Activated T-cell treated with anti-CD3 and anti-CD28 coated beads for 48 hours (primary cell): ENCODE measurements at regions not wholly inside any gene's neighbourhood (a gene's known extent, or its start where the extent isn't known, plus 50 kb on each side); places are given as distances from the start of the nearest gene placed in this dataset.
"Not testable (repeated sequence)": the region's sequence is repeated elsewhere in the genome, so short reads cannot be mapped to it uniquely, and the experiment has no call there.

Experiments
- DNase-seq: peaks from one replicate; pipeline ENCODE4 v3.0.0-alpha.2; 2020; ENCODE audit warnings: low read depth

DNA sequence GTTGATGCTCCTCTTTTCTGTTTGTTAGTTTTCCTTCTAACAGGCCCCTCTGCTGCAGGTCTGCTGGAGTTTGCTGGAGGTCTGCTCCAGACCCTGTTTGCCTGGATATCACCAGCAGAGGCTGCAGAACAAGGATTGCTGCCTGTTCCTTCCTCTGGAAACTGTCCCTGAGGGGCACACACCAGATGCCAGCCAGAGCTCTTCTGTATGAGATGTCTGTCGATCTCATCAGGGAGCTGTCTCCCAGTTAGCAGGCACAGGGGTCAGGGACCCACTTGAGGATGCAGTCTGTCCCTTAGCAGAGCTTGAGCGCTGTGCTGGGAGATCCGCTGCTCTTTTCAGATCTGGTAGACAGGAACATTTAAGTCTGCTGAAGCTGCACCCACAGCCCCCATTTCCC, 422.3 kb upstream of the SYNCRIP start:
- DNase-seq = not testable (repeated sequence)

DNA sequence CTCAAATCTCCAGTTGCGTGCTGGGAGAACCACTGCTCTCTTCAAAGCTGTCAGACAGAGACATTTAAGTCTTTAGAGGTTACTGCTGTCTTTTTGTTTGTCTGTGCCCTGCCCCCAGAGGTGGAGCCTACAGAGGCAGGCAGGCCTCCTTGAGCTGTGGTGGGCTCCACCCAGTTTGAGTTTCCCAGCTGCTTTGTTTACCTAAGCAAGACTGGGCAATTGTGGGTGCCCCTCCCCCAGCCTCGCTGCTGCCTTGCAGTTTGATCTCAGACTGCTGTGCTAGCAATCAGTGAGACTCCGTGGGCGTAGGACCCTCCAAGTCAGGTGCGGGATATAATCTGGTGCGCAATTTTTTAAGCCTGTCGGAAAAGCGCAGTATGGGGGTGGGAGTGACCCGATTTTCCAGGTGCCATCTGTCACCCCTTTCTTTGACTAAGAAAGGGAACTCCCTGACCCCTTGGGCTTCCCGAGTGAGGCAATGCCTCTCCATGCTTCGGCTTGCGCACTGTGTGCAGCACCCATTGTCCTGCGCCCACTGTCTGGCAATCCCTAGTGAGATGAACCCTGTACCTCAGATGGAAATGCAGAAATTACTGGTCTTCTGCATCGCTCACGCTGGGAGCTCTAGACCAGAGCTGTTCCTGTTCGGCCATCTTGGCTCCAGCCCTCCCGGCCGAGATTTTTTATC, 414.8 kb upstream of the SYNCRIP start:
- not testable (repeated sequence) for DNase-seq

DNA sequence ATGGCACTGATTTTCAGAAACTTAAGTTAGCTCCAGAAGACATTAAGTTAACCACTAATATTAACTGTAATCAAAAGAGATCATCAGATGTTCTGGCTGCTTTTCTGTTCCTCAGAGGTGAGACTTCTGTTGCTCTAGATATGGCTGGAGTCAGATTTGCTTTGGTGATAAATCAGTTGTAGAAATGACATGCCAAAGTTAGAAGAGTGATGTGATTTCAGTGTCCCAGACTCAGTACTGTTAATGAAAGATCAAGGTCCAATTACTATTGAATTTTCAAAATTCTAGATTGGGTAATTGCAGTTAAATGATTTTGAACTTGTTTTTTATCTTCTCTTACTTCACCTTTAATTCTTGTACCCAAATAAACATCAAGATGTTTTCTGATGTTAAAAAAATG, 402.4 kb upstream of the SYNCRIP start:
- no peak for DNase-seq

DNA sequence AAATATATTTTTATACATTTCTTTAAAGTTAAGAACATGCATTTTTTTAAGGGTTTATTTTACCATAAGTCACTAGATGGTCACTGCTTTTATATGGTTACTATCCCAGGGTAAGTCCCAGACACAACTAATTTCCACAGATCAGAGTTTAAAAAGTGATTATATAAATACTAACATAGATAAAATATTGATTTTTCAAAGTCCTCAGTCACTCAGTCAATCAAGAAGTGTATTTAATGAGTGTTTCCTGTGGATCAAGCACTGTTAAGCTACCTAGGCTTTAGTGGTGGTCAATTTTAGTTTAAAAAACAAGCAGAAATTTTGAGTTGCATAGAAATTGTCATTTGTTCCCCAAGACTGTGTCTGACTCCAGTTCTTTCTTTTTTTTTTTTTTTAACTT, 399.5 kb upstream of the SYNCRIP start:
- no peak for DNase-seq

DNA sequence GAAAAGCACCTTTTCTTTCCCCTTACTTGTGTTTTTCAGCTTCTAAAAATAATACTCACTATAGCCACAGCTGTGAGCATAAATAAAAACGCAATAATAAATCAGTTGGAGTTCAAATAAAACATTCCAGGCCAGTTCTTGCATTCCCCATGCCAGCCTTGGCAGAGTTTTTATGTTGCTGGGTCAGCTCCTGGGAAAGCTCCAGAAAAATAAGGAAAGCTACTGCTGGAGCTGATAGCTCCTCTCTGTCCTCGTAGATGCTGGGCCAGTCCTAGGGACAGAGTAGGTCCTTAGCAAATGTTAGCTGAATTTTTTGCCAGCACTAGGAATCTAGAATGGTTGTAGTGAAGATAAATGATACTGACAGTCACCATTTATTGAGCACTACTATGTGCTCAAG, 389.0 kb upstream of the SYNCRIP start:
- no peak for DNase-seq

DNA sequence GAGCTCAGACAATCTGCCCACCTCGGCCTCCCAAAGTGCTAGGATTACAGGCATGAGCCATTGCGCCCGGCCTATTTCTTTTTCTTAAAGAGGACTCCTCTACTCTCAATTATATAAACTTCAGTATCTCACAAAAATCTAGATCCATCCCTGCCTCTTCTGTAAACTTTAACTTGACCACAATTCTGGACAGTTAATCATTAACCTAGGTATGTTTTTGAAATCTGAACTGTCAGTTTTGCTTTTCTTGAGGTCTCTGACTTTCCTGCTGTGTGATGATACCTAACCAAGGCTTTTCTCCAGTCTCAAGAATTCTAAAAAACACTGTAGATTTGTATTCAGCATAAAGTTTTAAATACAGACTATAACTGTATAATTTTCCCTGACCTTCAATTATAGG, 388.2 kb upstream of the SYNCRIP start:
- DNase-seq = no peak

DNA sequence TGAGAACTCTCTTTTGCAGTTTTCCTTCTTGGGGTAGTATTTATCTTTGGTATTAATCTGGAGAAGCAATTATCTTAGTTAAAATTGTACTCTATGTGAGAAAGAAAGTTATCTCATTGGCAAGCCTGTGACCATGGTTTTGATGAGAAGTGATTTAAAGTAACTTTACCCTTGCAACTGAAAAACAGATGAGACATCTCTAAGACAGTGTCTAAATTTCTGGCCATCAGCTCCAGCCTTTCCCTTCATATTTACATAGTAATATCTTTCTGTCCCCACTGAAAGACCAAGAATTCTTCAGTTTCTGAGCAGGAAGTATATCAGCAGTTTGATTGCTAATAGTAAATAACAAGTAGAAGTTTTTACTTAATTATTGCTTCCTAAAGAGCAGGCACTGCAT, 386.1 kb upstream of the SYNCRIP start:
- DNase-seq = no peak

DNA sequence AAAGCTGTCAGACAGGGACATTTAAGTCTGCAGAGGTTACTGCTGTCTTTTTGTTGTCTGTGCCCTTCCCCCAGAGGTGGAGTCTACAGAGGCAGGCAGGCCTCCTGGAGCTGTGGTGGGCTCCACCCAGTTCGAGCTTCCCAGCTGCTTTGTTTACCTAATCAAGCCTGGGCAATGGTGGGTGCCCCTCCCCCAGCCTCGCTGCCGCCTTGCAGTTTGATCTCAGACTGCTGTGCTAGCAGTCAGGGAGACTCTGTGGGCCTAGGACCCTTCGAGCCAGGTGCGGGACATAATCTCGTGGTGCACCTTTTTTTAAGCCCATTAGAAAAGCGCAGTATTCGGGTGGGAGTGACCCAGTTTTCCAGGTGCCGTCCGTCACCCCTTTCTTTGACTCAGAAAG, 384.2 kb upstream of the SYNCRIP start:
- not testable (repeated sequence) for DNase-seq

DNA sequence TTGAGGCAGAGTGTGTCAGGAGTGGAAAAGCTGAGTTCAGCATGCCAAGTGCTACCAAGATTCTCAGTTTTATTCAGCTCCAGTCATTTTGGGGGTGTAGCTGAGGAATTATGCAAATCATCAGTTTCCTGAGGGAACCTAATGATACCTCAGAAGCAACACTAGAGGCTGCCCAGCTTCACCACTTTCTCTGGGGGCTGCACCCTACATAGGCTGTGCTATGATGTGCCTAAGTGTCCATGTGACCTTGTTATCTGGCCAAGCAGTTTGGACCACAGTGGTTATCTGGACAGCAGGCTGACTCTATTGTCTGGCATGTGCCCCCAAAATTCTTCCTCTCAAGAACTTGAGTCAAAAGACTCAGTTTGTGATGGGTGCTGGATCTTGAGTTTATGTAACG, 374.6 kb upstream of the SYNCRIP start:
- no peak for DNase-seq

DNA sequence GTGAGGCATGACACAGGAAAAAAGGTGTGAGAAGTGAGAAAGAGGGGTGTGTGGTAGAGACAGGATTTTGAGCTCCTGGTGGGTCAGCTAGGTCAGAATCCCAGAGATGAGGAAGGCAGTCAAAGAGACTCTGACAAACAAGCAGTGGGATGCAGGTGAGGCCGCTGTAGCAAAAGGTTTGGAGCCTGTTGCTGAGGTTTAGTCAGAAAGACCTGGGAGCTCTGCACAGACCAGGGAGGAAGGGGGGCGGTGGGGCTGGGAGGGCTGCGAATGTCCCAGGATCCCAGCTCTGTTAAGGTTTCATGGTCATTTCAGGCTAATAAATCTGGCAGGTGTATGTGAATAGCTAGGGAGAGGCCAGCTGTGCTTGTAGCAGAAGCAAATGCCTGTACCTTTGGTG, 373.9 kb upstream of the SYNCRIP start:
- no peak for DNase-seq

DNA sequence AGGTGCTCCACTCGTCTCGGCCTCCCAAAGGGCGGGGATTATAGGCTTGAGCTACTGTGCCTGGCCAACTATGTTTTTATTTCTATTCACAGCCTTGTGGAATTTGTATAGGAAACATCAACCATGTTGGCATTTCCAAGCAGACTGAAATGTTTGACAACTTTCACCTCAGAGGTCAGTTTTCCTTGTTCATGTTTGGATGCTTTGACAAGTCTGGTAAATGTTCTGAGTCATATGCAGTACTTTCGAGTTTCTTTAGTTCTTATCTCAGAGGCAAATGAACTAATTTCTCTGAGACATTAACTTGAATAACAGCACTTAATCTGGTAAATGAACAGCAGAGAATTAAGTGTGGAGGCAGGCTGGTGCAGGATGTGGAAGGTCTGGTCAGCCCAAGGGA, 373.4 kb upstream of the SYNCRIP start:
- no peak for DNase-seq

DNA sequence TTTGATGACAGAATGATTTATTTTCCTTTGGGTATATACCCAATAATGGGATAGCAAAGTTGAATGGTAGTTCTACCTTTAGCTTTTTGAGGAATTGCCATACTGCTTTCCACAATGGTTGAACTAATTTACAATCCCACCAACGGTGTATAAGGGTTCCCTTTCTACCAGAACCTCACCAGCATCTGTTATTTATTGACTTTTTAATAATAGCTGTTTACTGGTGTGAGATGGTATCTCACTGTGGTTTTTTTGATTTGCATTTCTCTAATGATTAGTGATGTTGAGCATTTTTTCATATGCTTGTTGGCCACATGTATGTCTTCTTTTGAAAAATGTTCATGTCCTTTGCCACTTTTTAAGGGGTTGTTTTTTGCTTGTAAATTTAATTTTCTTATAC, 370.3 kb upstream of the SYNCRIP start:
- not testable (repeated sequence) for DNase-seq

DNA sequence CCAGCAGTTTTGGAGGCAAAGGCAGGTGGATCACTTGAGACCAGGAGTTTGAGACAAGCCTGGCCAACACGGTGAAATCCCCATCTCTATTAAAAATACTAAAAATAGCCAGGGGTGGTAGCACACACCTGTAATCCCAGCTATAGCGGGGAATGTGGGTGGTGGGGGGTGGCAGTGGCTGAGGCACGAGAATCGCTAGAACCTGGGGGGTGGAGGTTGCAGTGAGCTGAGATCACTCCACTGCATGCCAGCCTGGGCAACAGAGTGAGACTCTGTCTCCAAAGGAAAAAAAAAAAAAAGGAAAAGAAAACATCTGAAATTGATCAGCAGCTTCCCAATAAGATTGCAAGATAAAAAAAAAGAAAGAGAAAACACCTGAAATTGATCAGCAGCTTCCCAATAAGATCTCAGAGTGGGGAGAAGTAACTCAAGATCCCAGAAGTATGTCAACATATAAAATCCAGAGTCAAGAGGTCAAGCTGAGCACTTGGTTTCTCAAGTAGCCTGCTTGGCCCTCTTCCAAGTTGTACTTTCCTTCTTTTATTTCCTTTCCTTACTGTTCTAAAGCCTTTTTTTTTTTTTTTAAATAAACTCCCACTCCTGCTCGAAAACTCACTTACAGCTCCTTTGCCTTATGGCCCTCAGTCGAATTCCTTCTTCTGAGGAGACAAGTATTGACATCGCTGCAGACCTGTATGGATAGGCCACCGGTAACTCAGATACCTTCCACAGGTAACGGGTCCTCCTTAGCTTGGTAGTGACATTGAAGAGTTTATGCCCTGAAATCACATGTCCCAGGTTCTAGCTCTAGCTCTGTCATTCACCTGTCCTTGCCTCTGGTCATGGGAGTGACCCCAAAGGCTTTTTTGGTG, 368.5 kb upstream of the SYNCRIP start:
- no peak for DNase-seq

DNA sequence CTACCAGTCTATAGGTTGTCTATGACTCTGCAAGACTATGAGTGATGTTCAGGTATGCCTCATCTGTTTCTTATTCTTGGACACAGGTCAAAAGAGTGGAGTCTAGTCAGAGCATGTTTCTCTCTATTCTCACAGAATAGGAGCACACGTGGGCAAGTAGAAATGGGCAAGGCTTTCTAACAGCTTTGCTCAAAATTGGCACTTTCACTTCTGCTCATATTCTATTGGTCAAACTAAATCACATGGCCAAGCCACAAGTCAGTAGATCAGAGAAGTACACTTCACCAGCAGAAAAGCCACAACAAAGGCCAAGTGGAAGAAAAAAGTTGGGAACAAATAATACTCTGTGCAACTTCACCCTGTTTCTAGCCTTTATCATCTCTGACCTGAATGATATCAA, 354.5 kb upstream of the SYNCRIP start:
- no peak for DNase-seq

DNA sequence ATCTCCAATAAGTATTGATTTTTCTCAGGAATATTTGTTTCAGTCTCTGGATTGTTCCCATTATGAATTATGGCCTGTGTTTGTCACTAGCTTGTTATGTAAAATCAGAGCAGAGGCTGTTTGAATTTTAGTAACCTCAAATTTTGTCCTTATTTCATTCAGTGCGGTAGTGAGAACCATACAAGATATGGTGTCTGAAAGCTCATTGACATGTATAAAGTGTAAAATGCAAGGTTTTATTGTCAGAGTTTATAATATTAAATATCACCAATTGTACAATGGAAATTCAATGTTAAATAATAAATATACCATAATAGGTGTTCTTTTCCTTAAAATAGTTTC, 353.3 kb upstream of the SYNCRIP start:
- no peak for DNase-seq

DNA sequence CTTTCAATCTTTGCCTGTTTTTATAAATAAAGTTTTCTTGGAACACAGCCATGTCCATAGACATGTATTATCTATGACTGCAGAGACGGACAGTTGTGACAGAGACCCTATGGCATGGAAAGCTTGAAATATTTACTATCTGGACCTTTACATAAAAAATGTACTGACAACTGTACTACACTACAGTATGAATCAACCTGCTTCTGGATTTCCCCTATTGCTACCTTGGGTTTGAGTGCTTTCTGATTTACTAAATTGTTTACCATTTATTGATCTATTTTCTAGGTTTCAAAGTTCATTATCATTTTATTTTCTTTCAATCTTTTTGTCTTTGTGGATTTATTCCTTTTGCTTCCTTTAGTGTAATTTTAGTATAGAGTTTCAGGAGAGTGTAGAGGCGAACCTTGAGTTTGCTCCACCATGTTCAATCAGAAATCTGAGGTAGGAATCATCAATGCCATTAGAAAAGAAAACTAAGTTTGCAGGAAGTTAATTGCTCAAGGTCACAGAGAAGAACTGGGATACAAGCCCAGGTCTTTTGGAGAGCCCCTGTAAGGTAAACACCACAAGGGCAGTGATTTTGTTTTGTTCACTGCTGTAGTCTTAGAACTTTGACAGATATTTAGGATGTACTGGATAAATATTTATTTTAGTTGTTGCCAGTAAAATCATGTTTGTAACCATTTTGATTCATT, 352.8 kb upstream of the SYNCRIP start:
- no peak for DNase-seq

DNA sequence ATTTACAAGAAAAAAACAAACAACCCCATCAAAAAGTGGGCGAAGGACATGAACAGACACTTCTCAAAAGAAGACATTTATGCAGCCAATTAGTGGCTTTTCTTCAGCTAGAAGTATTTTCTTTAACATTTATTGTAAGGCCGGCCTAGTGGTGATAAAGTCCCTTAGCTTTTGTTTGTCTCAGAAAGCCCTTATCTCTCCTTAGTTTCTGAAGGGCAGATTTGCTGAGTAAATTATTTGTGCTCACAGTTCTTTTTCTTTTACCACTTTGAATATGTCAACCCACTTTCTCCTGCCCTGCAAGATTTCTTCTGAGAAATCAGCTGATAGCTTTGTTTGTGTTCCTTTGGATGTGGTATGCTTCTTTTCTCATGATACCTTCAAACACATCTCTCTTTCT, 344.0 kb upstream of the SYNCRIP start:
- DNase-seq = no peak

DNA sequence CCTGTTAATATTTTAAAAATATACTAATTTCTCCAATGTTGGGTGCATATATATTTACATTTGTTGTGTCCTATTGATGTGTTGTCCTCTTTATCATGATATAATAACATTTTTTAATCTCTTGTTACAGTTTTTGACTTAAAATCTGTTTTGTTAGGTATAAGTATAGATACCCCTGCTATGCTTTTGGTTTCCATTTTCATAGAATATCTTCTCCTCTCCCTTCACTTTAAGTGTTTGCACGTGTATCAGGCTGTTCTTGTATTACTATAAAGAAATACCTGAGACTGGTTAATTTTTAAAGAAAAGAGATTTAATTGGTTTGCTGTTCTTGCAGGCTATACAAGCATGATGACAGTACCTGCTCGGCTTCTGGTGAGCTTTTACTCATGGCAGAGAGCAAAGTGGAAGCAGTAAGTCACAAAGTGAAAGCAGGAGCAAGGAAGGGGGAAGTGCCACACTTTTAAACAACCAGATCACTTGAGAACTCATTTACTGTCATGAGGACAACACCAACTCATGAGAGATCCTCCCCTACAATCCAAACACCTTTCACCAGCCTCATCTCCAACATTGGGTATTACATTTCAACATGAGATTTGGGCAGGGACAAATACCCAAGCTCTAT, 340.5 kb upstream of the SYNCRIP start:
- DNase-seq = no peak

DNA sequence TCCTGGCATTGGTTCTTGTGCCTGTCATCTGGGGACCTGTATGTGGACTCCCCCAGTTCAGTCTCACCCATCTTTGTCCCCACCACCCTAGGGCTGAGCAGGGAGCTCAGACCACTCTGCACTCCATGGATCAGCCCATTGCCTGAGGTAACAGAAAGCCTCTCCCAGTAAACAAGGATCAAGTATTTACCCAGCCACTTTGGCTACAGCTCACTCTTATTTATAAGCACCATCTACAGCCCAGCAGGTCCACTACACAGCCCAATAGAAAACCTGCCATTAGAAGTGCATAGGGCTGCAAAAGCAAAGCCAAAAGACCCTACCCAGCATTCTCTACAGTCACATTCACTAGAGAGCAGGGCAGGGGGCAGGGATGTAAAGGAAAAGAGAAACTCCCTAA, 335.0 kb upstream of the SYNCRIP start:
- DNase-seq = no peak

DNA sequence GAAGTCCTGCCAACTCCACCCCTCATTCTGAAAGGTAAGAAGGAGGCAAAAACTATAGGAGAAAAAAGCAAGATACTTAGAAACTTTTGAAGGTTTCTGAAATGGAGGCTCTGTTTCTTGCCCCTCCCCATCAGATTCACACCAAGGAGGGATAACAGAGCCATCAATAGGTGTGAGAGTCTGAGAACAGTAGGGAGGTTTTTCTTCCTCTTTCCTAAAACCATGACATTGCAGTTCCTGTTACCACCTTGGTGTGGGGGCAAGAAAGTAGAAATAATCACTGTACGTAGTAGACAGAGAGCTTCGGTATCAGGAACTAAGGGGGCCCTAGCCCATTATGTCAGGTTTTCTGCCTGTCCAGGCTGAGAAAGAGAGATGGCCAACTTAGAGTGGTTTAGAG, 333.3 kb upstream of the SYNCRIP start:
- DNase-seq = no peak

DNA sequence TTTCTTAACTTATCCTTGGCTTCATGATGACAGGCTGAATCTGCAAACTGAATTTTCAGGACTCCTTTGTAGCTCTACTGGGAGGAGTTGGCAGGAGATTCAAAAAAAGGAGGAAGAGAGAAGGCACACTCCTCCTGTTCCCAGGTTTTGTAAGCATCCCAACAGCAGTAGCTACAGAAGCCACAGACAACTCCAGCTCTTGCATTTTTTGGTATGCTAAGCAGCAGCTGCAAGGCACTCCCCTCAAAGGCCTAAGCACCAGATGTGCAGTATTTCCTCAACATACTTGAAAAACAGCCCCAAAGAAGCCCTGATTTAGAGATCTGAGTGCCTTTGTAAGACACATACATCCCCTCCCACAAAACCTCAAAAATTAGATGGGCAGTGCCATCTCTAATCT, 328.6 kb upstream of the SYNCRIP start:
- DNase-seq = no peak

DNA sequence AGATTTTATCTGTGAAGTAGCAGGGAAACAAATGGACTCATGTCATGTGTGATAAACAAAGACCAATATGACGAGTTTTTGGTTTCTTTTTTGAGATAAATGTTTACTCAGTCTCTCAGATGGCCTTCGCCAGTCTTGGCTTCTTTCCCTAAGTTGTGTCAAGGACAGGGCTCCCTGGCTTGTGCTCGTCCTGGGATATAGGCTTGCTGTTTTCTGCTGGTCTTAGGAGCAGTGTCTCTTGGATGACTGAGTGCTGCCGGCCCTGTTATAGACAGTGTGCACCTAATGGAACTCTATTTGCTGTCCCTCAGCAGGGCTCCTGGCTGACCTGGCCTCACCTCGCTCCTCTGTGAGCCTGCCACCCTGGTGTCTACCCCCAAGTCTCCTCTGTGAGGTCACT, 324.1 kb upstream of the SYNCRIP start:
- DNase-seq = no peak

DNA sequence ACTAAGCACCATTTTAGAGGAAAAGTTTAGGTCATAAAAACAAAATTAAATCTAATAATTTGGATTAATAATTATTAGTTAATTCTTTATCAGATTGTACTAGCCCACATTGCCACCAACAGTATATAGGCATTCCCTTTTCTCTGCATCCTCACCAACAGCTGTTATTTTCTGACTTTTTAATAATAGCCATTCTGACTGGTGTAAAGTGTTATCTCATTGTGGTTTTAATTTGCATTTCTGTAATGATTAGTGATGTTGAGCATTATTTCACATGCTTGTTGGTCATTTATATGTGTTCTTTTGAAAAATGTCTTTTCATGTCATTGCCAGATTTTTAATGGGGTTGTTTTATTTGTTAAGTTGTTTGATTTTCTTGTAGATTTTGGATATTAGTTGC, 319.1 kb upstream of the SYNCRIP start:
- DNase-seq = no peak
